Lower leg skin (tissue), 3 donors: ENCODE measurements at regions not wholly inside any gene's neighbourhood (a gene's known extent, or its start where the extent isn't known, plus 50 kb on each side); places are given as distances from the start of the nearest gene placed in this dataset.

Experiments
- CTCF ChIP-seq, 3 donors: fragments of 450-650 bp; IDR thresholded peaks; one replicate each; pipeline ENCODE4 v1.5.1; 2016; ENCODE audit warnings: antibody characterized with exemption in 3 of 3, mild to moderate bottlenecking in 3 of 3, moderate library complexity in 2 of 3
- POLR2A ChIP-seq, 2 donors: fragments of 450-650 bp; IDR thresholded peaks; one replicate each; pipeline ENCODE4 v1.6.1; 2016 to 2017; ENCODE audit warnings: antibody characterized with exemption in 2 of 2, mild to moderate bottlenecking in 1 of 2, moderate library complexity in 1 of 2

GRCh38 chr9:107404736-107405135 is 84.8 kb downstream of the KLF4 start:
- TF ChIP-seq CTCF (IDR thresholded peaks at IDR 0.05): no peak
- TF ChIP-seq POLR2A (IDR thresholded peaks at IDR 0.05): no peak
